ENCODE measurements at regions not wholly inside any gene's neighbourhood (a gene's known extent, or its start where the extent isn't known, plus 50 kb on each side); places are given as distances from the start of the nearest gene placed in this dataset.
"Not testable (repeated sequence)": the region's sequence is repeated elsewhere in the genome, so short reads cannot be mapped to it uniquely, and the experiment has no call there.

GRCh38 chr6:168870982-168871381, 382.7 kb downstream of the THBS2 start:
- DNase-seq: no peak

- no peak for DNase-seq
Observed at GRCh38 chr6:168867247-168868102, 386.2 kb downstream of the THBS2 start.

DNA sequence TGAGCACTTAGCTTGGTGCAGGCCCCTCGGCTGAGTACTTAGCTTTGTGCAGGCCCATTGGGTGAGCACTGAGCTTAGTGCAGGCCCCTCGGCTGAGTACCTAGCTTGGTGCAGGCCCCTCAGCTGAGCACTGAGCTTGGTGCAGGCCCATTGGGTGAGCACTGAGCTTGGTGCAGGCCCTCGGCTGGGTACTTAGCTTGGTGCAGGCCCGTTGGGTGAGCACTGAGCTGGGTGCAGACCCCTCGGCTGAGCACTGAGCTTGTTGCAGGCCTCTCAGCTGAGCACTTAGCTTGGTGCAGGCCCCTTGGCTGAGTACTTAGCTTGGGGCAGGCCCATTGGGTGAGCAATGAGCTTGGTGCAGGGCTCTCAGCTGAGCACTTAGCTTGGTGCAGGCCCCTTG, 387.1 kb downstream of the THBS2 start:
- DNase-seq: no peak

DNA sequence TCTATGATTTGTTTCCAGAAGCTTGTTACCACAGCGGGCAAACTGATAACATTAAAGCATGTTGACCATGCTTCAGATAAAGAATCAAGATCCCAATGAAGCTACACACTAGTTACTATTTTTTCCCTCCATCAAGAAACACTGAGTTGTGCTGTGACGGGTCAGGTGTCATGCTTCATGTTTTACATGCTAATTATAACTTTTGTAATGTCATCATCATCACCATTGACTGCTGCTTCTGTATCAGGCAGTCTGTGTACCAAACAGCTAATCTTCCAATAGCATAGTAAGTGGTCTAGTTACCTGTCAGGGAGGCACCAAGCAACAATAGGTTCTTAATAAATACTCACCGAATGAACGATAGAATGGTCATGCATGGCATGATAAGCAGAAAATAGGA, 388.1 kb downstream of the THBS2 start:
- no peak for DNase-seq

- no peak for DNase-seq
Observed at GRCh38 chr6:168864541-168865460, 388.8 kb downstream of the THBS2 start.

GRCh38 chr6:168863467-168863866, 390.2 kb downstream of the THBS2 start:
- DNase-seq: no peak

DNA sequence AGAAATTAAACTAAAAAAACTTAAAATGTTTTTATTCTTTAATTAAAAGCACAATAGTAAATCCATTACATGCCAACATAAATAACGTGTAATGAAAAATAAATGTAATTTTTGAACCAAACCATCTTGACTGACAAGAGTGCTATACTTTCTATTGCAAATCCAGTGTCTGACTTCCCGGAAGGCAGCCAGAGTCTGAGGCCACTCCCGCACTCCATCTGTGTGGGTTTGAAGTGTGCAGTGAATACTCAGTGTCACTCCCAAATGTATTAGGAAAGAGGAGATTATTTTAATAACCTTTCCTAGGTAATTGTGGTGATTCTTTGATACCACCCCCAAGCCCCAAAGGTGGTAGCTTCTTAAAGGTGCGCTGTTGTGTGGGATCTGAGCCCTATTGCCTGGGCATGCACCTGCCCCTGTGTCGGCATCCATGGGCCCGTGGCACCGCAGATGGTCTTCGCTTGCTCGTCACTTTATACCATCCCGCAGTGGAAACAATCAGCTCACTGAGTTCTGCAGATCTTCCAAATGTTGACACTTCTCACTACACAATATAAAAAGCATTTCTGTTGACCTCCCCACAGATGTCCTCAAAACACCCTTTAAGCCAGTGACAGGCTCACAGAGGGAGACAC, 391.2 kb downstream of the THBS2 start:
- no peak for DNase-seq

- no peak for DNase-seq
Observed at GRCh38 chr6:168860987-168861386, 392.7 kb downstream of the THBS2 start.

GRCh38 chr6:168860341-168860740, 393.3 kb downstream of the THBS2 start:
- DNase-seq: no peak

- DNase-seq: no peak
Observed at GRCh38 chr6:168858926-168859325, 394.7 kb downstream of the THBS2 start.

DNA sequence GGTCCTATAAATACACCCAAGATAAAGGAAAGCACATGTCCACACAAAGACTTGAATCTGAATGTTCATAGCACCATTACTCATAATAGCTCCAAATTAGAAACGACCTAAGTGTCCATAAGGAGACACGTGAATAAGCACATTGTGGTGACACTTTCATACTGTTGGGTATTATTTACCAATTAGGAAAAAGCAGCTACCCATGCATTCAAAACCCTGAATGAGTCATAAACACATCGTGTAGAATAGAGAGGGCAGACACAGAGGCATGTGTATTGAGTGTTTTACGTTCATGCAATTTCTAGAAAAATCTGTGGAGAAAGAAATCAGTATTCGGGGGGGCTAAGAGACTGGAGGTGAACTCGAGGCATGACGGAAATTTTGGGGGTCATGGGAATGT, 396.7 kb downstream of the THBS2 start:
- DNase-seq: no peak

DNA sequence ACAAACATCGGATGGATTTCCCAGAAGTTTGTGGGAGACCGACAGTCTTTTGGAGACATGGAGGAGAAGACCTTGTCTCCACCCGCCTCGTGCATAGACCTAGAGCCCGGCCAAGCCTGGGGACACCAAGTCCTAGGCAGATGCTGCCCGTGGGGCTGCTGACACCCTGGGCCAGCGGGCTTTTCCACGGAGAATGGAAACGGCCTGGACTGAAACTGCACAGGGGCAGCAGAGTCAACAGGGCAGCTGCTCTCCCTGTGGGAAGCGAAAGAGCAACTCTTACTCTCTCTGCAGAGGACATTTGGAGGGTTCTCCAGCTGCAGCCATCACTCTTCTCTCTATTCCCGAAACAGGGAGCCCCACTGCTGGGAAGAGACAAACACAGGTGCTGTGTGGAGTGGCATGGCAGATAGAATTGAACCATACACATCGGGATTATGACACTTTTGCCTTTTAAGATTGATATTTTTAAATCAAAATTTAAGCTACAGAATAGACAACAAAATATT, 401.2 kb downstream of the THBS2 start:
- no peak for DNase-seq

DNA sequence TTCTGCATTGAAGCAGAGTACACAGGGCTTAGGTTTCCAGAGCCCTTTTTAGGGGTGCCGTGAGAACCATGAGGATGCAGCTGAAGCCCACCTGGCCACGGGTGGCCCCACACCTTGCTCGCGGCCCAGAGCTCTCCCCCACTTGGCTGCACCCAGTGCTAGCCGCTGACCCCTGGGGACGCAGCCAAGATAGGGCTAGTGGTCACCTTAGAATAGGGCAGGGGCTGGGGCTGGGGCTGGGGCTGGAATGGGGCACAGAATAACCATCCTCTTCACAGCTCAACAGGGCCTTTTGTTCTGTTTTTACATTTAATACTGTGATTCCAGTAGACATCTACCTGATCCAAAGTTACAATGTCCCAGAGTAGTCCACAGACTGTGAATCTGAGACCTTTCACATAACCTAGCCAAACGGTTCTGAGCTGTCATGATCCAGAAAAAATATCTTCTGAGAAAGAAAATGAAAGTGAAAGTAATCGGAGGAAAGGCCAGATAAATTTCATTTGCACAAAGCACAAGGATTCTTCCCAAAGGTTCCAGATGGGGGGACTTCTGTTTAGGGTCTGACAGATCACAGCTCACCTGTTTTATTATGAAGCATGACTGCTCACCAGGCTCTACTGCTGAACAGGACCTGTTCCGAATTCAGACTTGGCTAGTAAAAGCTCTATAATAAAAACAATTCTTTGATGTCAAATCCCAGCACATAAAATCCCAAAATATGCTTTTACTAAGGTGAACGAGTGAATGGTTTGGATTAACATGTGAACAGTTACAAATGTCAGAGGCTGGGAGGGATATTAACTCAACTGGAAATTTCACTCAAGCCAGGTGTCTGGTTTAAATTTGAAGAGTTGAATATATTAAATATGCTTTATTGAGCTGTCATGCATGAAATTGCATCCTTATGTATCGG, 401.9 kb downstream of the THBS2 start:
- DNase-seq: no peak

- DNase-seq: peak; percentile 1
Observed at GRCh38 chr6:168850027-168850736, 403.5 kb downstream of the THBS2 start.

- no peak for DNase-seq
Observed at GRCh38 chr6:168849459-168849858, 404.2 kb downstream of the THBS2 start.

- DNase-seq: no peak
Observed at GRCh38 chr6:168848797-168849196, 404.8 kb downstream of the THBS2 start.

- no peak for DNase-seq
Observed at GRCh38 chr6:168844821-168845609, 404.0 kb downstream of the SMOC2 start.

GRCh38 chr6:168842632-168843212, 401.7 kb downstream of the SMOC2 start:
- DNase-seq: not testable (repeated sequence)

GRCh38 chr6:168841609-168842278, 400.8 kb downstream of the SMOC2 start:
- DNase-seq: no peak

All from CD4-positive, alpha-beta T cell treated with Interleukin-10 for 1 hour (primary cell).